Transverse colon (tissue), 4 donors: ENCODE measurements at regions not wholly inside any gene's neighbourhood (a gene's known extent, or its start where the extent isn't known, plus 50 kb on each side); places are given as distances from the start of the nearest gene placed in this dataset.

Source experiments
- DNase-seq: peaks from one replicate; pipeline ENCODE4 v3.0.0-alpha.2; 2019
- H3K27ac ChIP-seq, 4 donors: fragments of 200-600 bp; sonication (generic); 2 replicates each; pipeline ENCODE4 v1.5.1; 2016 to 2018; ENCODE audit warnings: inconsistent platforms in 4 of 4
- H3K27me3 ChIP-seq: fragments of 200-600 bp; sonication (generic); 2 replicates; pipeline ENCODE4 v1.5.1; 2017; ENCODE audit warnings: inconsistent platforms
- H3K36me3 ChIP-seq, 4 donors: fragments of 200-600 bp; sonication (generic); 2 replicates each; pipeline ENCODE4 v1.5.1; 2017 to 2019; ENCODE audit warnings: inconsistent platforms in 4 of 4
- H3K4me1 ChIP-seq, 4 donors: fragments of 200-600 bp; sonication (generic); 2 replicates each; pipeline ENCODE4 v1.5.1; 2017 to 2020; ENCODE audit warnings: inconsistent platforms in 4 of 4
- H3K4me3 ChIP-seq, 4 donors: fragments of 200-600 bp; sonication (generic); 1 replicate in 1 of 4; 2 replicates in 3 of 4; pipeline versions ENCODE4 v1.5.1 to v1.6.1; 2017 to 2019; ENCODE audit warnings: inconsistent platforms in 4 of 4
- H3K9me3 ChIP-seq, 2 donors: fragments of 200-600 bp; sonication (generic); 2 replicates each; pipeline ENCODE4 v1.5.1; 2017 to 2019; ENCODE audit warnings: inconsistent platforms in 2 of 2
- EP300 ChIP-seq: sonication (generic); formaldehyde crosslinking; IDR thresholded peaks from one replicate; pipeline ENCODE4 v1.6.1; 2017; ENCODE audit warnings: antibody characterized with exemption, low read depth
- POLR2A ChIP-seq: fragments of 450-650 bp; IDR thresholded peaks from one replicate; pipeline ENCODE4 v1.6.1; 2016; ENCODE audit warnings: antibody characterized with exemption, mild to moderate bottlenecking, moderate library complexity
- POLR2AphosphoS5 ChIP-seq, 3 donors: sonication (generic); formaldehyde crosslinking; IDR thresholded peaks; one replicate each; pipeline ENCODE4 v1.6.1; 2016; ENCODE audit warnings: antibody characterized with exemption in 3 of 3
- WGBS, 2 donors: methylation state at CpG; one replicate each; pipeline ENCODE4 v1.1.5; 2018; ENCODE audit warnings: low coverage in 1 of 2; 5-methylcytosine and 5-hydroxymethylcytosine counted together
- in situ Hi-C, 4 donors: fragments of 200-750 bp; cut with MboI; loops; one replicate each; pipeline versions ENCODE4 v1.15.0 to v1.15.1; 2017; ENCODE audit warnings: low sequenced_read_pairs in 3 of 4, low pct_ligation_motif_present in 1 of 4, low pct_unique_long_range_greater_than_20kb in 1 of 4
- intact Hi-C: fragments of 100-400 bp; cut with DNase I; formaldehyde crosslinking; loops from one replicate; pipeline ENCODE4 v1.15.1; 2023; ENCODE audit warnings: low total_unique reads
- TF ChIP-seq, protein P1 (sequence below), 5 experiments: fragments of 200-600 bp in 3 of 5; fragments of 450-650 bp in 2 of 5; sonication (generic) in 3 of 5; IDR thresholded peaks; 1 replicate in 2 of 5; 2 replicates in 3 of 5; pipeline ENCODE4 v1.5.1; 2016 to 2017; ENCODE audit warnings: antibody characterized with exemption in 5 of 5, inconsistent platforms in 3 of 5, mild to moderate bottlenecking in 2 of 5, moderate library complexity in 1 of 5

DNA sequence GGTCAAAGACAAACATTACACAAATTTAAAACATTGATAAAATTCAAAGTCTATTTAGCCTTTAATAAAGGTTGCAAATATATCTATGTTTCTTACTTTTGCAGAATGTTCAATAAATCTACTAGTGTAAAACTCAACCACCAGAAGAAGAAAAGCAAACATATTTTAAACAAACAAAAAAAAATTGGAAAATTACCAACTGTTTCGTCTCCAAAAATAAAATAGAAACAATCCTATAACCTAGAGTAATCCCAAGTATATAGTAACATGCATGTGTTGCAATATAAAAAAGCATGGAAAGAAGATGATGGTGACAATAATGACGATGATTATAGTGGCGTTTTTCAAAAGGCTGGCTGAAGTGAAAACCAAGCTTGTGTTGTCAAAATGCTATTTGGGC, 86.0 kb upstream of the PAPPA start:
- WGBS, 2 donors, result 69 to 80% methylated on average over 3 of the region's 3 CpGs
- TF ChIP-seq POLR2AphosphoS5 (IDR thresholded peaks at IDR 0.05) (no peak), POLR2A (no peak), EP300 (no peak)
- TF ChIP-seq, protein P1, sequence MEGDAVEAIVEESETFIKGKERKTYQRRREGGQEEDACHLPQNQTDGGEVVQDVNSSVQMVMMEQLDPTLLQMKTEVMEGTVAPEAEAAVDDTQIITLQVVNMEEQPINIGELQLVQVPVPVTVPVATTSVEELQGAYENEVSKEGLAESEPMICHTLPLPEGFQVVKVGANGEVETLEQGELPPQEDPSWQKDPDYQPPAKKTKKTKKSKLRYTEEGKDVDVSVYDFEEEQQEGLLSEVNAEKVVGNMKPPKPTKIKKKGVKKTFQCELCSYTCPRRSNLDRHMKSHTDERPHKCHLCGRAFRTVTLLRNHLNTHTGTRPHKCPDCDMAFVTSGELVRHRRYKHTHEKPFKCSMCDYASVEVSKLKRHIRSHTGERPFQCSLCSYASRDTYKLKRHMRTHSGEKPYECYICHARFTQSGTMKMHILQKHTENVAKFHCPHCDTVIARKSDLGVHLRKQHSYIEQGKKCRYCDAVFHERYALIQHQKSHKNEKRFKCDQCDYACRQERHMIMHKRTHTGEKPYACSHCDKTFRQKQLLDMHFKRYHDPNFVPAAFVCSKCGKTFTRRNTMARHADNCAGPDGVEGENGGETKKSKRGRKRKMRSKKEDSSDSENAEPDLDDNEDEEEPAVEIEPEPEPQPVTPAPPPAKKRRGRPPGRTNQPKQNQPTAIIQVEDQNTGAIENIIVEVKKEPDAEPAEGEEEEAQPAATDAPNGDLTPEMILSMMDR (IDR thresholded peaks at IDR 0.05), result no peak
- in situ Hi-C loops, result no loop called here

DNA sequence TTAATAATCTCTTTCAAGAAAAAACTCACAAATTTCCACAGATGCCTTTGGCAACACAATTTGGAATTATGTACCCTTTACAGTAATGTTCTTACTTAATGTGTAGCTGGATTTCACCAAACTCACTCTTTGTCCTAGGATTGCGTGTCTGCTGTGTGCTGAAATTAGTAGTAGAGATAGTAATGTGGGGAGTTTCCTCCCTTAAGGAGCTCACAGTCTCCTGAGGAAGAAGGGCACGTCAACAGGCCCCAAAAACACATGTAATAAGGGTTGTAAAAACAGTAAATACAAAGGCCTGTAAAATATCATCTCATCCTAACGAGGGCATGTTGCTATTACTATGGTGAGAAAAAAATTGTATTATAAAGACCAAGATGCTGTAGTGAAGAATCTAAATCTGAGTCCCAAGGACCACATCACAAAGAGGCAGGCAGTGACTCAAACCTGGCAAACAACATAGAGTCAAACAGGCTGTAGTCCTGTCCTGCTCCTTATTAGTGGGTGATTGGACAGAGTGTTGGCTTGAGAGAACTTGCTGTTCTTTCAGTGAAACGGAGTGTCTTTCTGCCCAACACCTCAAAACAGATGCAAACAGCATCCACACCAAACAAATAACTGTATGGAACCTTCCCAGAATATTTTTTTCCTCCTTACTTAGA, 83.2 kb upstream of the PAPPA start:
- no peak overlapping the region for H3K27ac ChIP-seq
- in situ Hi-C loops (no loop called here), intact Hi-C loops (no loop called here)
- no peaks in the 10 kb centered on the region for H3K27me3 ChIP-seq
- no peak for DNase-seq
- WGBS, 2 donors, result 44 to 46% methylated on average over 4 of the region's 4 CpGs
- H3K4me1 ChIP-seq, result no peaks in the 10 kb centered on the region
- no peak for TF ChIP-seq EP300
- TF ChIP-seq POLR2AphosphoS5 (IDR thresholded peaks at IDR 0.05), result no peak
- TF ChIP-seq, protein P1 (IDR thresholded peaks at IDR 0.05), result no peak
- no peak overlapping the region for H3K4me3 ChIP-seq
- H3K9me3 ChIP-seq, result no peaks in the 10 kb centered on the region
- H3K36me3 ChIP-seq, result no peaks in the 10 kb centered on the region

More for the DNA sequence above, 86.0 kb upstream of the PAPPA start:
- Histone ChIP-seq H3K27me3 (no peaks in the 10 kb centered on the region), H3K4me1 (no peaks in the 10 kb centered on the region), H3K36me3 (no peaks in the 10 kb centered on the region), H3K27ac (no peak overlapping the region), H3K4me3 (no peak overlapping the region), H3K9me3 (no peaks in the 10 kb centered on the region)
- intact Hi-C loops, result no loop called here
- DNase-seq, result no peak

DNA sequence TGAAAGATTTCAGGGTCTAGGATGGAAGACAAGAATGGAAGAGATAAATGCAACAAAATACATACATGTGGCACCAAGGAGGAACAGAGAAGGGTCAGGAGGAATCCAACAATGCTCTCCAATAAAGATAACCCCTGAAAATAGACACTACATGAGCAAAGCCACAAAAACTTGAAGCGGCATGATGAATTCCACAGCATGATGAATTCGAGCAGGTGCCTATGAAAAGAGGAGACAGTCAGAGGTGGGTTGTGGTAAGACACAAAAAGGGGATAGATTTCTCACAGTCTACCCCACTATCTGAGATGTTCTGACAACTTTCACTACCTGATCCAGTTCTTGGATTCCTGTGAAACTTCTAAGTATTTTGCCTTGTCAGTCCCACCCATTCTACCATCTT, 81.5 kb upstream of the PAPPA start:
- TF ChIP-seq, protein P1 (IDR thresholded peaks at IDR 0.05), result no peak
- no peak for TF ChIP-seq POLR2AphosphoS5 (IDR thresholded peaks at IDR 0.05)
- no peak for TF ChIP-seq POLR2A
- no peak for TF ChIP-seq EP300
- intact Hi-C loops, result no loop called here
- H3K27ac ChIP-seq, result no peak overlapping the region

DNA sequence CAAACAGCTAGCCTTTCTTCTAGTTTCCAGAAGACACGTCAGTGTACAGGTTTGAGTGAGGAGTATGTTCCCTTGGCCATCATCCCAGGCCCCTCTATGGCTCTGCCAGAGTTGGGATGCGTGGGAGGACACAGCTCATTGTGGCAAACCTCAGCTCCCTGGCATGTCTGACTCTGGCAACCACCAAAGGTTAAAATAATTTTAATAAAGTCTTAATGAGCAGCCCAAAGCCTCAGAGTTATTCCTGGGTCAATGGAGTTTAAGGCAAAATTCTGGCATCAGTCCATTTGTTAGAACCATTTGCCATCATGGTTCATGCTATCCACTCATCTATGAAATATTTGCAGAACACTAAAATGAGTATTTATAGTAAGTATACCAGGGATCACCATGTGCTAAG, 79.8 kb upstream of the PAPPA start:
- no peak for DNase-seq
- intact Hi-C loops, result no loop called here
- Histone ChIP-seq H3K36me3 (no peaks in the 10 kb centered on the region), H3K27me3 (no peaks in the 10 kb centered on the region), H3K4me1 (no peaks in the 10 kb centered on the region), H3K27ac (no peak overlapping the region), H3K4me3 (no peak overlapping the region), H3K9me3 (no peaks in the 10 kb centered on the region)
- no peak for TF ChIP-seq POLR2A
- TF ChIP-seq, protein P1 (IDR thresholded peaks at IDR 0.05), result no peak
- 78% methylated on average over 2 of the region's 2 CpGs; no CpG with 5 or more reads in 1 of the 2 donors for WGBS, 2 donors
- in situ Hi-C loops, result no loop called here

More for the DNA sequence above, 81.5 kb upstream of the PAPPA start:
- no peak for DNase-seq
- no peaks in the 10 kb centered on the region for H3K36me3 ChIP-seq
- H3K4me3 ChIP-seq, result no peak overlapping the region
- H3K4me1 ChIP-seq, result no peaks in the 10 kb centered on the region
- no peaks in the 10 kb centered on the region for H3K9me3 ChIP-seq
- H3K27me3 ChIP-seq, result no peaks in the 10 kb centered on the region
- WGBS, 2 donors, result 76 to 81% methylated on average over 2 of the region's 2 CpGs
- in situ Hi-C loops, result no loop called here
